Small intestine (tissue), 7 donors: ENCODE measurements at regions not wholly inside any gene's neighbourhood (a gene's known extent, or its start where the extent isn't known, plus 50 kb on each side); places are given as distances from the start of the nearest gene placed in this dataset.
A peak's percentile ranks its signal among the peaks of the same experiment; 100 is the strongest.

Source experiments
- DNase-seq, 2 donors: peaks; one replicate each; pipeline versions ENCODE4 v3.0.0 to v3.0.0-alpha.2; 2013
- FAIRE-seq: peaks from 2 replicates; lab custom pipeline; 2012; peaks lifted over from hg19 to GRCh38; lab: Jason Lieb, UNC
- H3K27ac ChIP-seq, 3 donors: one replicate each; pipeline ENCODE4 v1.5.1; 2013; ENCODE audit warnings: low read length in 2 of 3, mild to moderate bottlenecking in 2 of 3, control low read depth in 1 of 3, inconsistent platforms in 1 of 3, low read depth in 1 of 3, moderate library complexity in 1 of 3
- H3K27me3 ChIP-seq, 3 donors: one replicate each; pipeline ENCODE4 v1.6.1; 2013; ENCODE audit warnings: low read length in 3 of 3, inconsistent platforms in 1 of 3; ENCODE audit not compliant: control insufficient read depth in 3 of 3, insufficient read depth in 3 of 3
- H3K36me3 ChIP-seq, 3 donors: one replicate each; pipeline ENCODE4 v1.6.1; 2013; ENCODE audit warnings: low read length in 3 of 3, inconsistent platforms in 1 of 3, low read depth in 1 of 3, mild to moderate bottlenecking in 1 of 3, moderate library complexity in 1 of 3; ENCODE audit not compliant: control insufficient read depth in 3 of 3, insufficient read depth in 2 of 3
- H3K4me1 ChIP-seq, 3 donors: one replicate each; pipeline ENCODE4 v1.6.1; 2013; ENCODE audit warnings: low read length in 2 of 3, inconsistent platforms in 1 of 3, low read depth in 1 of 3, mild to moderate bottlenecking in 1 of 3, moderate library complexity in 1 of 3; ENCODE audit not compliant: control insufficient read depth in 3 of 3, insufficient read depth in 2 of 3
- H3K4me3 ChIP-seq, 3 donors: one replicate each; pipeline ENCODE4 v1.5.1; 2013; ENCODE audit warnings: low read length in 3 of 3, control low read depth in 1 of 3, inconsistent platforms in 1 of 3, low read depth in 1 of 3, mild to moderate bottlenecking in 1 of 3, moderate library complexity in 1 of 3
- H3K9me3 ChIP-seq, 2 donors: one replicate each; pipeline ENCODE4 v1.6.1; 2013; ENCODE audit warnings: low read depth in 1 of 2, low read length in 1 of 2; ENCODE audit not compliant: control insufficient read depth in 2 of 2, insufficient read depth in 1 of 2
- WGBS, 3 donors: extraction: QIAGEN DNeasy Blood & Tissue Kit; methylation state at CpG; one replicate each; pipeline ENCODE4 v1.1.7; 2013; 5-methylcytosine and 5-hydroxymethylcytosine counted together
- donor health status: healthy with polysubstance abuse.
- donor health status: control.
- donor health status: control.
- donor health status: Bipolar disorder and iron deficiency.
- donor health status: healthy.

DNA sequence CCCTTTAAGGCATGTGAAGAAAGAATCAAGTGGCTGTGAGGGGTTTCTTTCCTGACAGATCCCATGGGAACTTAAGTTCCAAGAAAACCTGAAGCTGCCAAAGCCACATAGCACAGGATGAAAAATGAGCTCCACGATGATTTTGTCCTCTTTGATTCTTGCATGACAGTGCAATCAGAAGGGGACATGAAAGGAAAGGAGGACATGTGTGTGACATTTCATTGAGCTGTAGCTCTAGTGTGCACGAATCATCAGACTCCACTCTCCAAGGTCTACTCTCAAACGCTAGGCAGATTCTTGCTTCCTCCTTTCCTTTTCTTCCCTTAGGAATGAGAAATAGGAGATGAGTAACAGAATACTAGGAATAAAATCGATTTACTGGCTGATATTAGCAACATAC lies 142.0 kb downstream of the ZNF608 start:
- Histone ChIP-seq H3K27me3 (no peaks in the 10 kb centered on the region), H3K4me3 (no peak overlapping the region), H3K27ac (no peak overlapping the region), H3K36me3 (no peaks in the 10 kb centered on the region), H3K4me1 (peaks cover 0 to 14% (median 0%) of the 10 kb centered on the region in 3 donors), H3K9me3 (no peaks in the 10 kb centered on the region)
- no peak for DNase-seq
- 67 to 76% (median 73%) methylated on average over 4 of the region's 4 CpGs for WGBS, 3 donors
- FAIRE-seq, result no peak

DNA sequence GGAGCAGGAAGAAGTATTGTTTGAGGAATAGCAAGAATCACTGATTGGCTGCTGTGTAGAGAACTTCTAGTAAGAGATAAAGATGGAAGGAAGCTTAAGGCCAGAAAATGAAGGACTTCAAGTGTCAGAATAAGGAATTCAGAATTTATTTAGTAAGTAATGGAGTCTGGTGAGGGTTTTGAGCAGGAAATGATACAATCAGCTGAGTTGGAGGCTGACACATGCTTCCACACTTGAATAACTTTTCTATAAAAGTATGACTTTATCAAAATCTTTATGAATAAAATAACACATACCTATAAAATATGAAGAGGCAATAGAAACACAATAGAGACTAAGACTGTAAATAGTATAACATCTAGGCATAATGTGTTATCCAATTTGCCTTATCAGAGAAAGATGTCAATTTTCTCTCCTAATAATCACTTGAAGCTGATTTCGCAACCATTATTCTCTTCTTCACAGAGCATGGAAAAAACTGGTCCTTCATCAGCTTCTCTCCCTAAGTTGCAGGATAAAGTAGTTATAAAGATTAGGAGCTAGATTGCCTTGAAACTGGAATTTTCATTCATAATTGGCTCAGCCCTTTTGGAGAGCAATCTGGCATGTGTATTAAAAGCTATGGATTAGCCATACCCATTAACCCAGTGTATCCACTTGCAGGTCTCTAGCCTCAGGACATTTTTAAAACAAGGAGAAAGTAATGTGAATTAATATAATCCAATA lies 143.4 kb downstream of the ZNF608 start:
- 90 to 100% (median 97%) methylated on average over 1 of the region's 1 CpG for WGBS, 3 donors

DNA sequence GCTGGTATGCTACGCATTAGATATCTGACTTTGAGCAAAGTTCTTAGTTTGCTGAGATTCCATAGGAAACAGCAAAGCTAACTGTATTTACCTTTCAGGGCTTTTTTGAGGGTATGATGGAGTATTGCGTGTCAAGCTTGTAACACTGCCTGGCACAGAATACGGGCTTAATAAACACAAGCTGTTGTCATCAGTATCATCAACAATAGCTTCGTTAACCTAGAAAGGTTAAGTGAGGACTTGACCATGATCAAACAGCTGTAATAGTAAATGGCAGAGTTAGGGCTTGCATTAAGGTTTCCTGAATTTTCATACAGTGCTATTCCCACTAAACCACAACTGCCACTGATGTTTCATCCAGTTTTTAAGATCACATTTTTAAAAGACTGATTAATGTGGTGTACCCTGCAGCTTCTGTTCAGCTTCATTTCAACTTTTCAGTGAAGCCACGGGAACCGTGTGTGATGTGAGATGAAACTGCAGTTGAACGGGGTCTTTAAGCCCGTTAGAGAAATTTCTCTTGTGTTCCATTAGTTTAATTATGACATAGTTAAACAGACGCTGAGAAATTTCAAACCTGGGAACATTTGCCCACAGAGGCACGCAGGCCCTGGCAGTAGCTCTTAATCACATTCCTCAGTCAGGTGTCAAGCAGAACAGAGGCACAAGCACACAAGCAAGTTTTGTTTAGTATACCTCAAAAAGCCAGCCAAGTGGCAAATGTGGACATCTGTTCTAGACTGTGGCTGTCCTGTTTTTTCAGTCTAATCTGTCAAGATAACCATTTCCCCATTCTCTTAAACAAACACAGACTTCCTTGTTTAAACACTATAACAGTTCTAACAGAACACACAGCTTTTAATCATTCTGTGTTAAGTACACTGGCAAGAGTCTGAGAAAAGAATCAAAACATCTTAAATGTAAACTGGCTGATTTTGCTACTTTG lies 147.1 kb downstream of the ZNF608 start:
- no peaks in the 10 kb centered on the region for H3K36me3 ChIP-seq
- no peaks in the 10 kb centered on the region for H3K9me3 ChIP-seq
- no peak for FAIRE-seq
- peak; percentile 27 to 52 for DNase-seq
- peaks cover 0 to 22% (median 0%) of the 10 kb centered on the region in 3 donors for H3K4me1 ChIP-seq
- no peaks in the 10 kb centered on the region for H3K27me3 ChIP-seq
- H3K27ac ChIP-seq, result no peak overlapping the region
- WGBS, 3 donors, result 30 to 37% (median 31%) methylated on average over 10 of the region's 10 CpGs
- no peak overlapping the region for H3K4me3 ChIP-seq

More for the DNA sequence above, 143.4 kb downstream of the ZNF608 start:
- no peaks in the 10 kb centered on the region for H3K9me3 ChIP-seq
- H3K4me1 ChIP-seq, result peaks cover 0 to 20% (median 0%) of the 10 kb centered on the region in 3 donors
- DNase-seq (no peak), FAIRE-seq (no peak)
- no peak overlapping the region for H3K4me3 ChIP-seq
- no peaks in the 10 kb centered on the region for H3K36me3 ChIP-seq
- no peak overlapping the region for H3K27ac ChIP-seq
- H3K27me3 ChIP-seq, result no peaks in the 10 kb centered on the region

DNA sequence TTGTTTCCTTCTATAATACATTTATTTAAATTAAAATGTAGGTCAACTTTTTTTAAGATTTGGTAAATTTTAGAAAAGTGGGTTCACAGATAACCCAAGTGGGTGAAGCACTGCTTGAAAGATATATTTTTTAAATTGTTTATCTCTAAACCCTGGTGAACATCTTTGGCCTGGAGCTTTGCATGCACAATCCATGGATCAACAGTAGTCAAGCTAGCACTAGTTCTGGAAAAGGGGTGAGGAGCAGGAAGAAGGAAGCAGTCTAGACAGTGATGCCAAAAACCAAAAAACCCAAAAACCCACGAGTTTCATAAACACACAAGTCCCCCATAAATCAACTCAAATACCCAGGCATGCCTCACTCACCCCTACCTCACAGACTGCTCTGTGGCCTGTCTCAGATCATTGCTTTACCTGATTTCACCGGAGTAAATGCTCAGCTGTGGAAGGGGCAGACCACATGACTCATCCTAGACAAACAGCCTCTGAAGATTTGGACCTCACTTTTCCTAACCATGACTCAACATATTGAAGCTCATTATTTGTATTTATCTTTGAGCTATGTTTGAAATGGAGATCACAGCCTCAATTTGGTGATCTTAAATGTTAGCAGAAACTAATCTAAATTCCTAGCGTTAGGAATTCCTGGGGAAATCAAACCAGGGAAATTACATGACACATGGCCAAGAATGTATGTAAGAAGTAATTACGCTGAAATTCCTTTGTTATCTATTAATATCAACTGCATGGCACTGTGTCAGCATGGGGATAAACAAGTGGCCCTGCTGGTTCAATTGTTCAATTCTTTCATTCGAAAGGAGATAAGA lies 149.6 kb downstream of the ZNF608 start:
- H3K27me3 ChIP-seq, result no peaks in the 10 kb centered on the region
- FAIRE-seq, result no peak
- 25 to 49% (median 43%) methylated on average over 5 of the region's 5 CpGs for WGBS, 3 donors
- no peak overlapping the region for H3K4me3 ChIP-seq
- peaks cover 0 to 22% (median 0%) of the 10 kb centered on the region in 3 donors for H3K4me1 ChIP-seq
- H3K27ac ChIP-seq, result no peak overlapping the region
- H3K9me3 ChIP-seq, result no peaks in the 10 kb centered on the region
- H3K36me3 ChIP-seq, result no peaks in the 10 kb centered on the region
- DNase-seq, result peak; percentile 31 to 53

DNA sequence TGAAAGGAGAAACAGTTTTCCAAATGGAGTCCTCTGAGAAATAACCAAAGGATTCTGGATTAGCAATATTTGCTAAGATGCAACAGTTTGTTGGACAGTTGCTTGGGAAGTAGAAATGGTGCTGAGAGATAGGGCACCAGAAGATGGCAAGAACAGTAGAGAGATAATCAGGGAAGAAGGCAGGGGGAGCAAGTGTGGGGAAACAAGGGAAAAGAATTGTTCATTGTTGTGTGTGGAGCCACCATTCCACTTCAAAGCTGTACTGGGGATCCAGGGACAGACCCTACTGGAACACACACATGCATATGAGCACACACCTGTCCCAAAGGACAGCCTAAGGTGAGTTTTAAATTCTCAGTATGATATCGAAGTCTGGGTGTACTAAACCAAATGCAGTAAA lies 152.5 kb downstream of the ZNF608 start:
- no peaks in the 10 kb centered on the region for H3K27me3 ChIP-seq
- H3K4me3 ChIP-seq, result no peak overlapping the region
- no peaks in the 10 kb centered on the region for H3K36me3 ChIP-seq
- FAIRE-seq (no peak), DNase-seq (no peak)
- H3K9me3 ChIP-seq, result no peaks in the 10 kb centered on the region
- 23 to 73% (median 44%) methylated on average over 1 of the region's 1 CpG for WGBS, 3 donors
- H3K4me1 ChIP-seq, result peaks cover 0 to 10% (median 0%) of the 10 kb centered on the region in 3 donors
- no peak overlapping the region for H3K27ac ChIP-seq

DNA sequence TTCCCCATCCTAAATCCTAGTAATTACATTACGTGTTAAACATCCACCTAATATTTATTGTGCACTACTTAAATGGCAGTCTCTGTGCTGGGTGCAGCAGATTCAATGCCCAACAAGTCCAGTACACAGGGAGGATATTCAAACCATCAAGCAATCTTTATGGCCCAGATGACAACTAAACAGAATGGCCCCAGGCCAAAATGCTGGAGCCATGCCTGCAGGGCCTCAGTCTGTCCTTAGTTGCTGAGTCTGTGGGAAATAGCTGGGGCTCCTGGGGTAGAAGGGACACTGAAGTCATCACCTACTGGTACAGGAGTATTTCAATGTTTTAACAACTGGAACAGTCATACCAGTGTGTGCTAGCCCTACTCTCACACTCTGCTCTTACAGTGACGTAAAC lies 153.5 kb downstream of the ZNF608 start:
- H3K4me1 ChIP-seq, result peaks cover 0 to 9% (median 0%) of the 10 kb centered on the region in 3 donors
- FAIRE-seq (no peak), DNase-seq (no peak)
- no peaks in the 10 kb centered on the region for H3K9me3 ChIP-seq
- H3K27ac ChIP-seq, result no peak overlapping the region
- no peaks in the 10 kb centered on the region for H3K27me3 ChIP-seq
- no peak overlapping the region for H3K4me3 ChIP-seq
- no peaks in the 10 kb centered on the region for H3K36me3 ChIP-seq
- 97 to 100% (median 98%) methylated on average over 2 of the region's 2 CpGs for WGBS, 3 donors

DNA sequence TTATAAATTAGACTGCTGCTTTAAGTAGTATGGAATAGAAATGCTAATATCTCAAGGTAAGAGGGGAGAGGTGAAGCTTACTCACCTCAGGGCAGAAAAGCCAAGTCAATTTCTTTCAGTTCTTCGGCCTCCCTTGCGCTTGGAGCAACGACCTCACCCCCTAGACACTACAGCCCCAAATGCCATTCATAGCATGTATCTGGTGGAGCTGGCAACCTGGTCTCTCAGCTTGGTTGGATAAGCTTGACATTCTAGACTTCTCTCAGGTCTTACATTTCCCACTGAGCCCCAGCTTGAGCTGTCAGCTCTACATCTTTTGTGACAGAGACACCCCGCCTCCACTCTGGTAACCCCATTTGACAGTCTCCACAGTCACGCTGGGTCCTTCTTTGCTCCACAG lies 154.9 kb downstream of the ZNF608 start:
- H3K4me3 ChIP-seq, result no peak overlapping the region
- H3K9me3 ChIP-seq, result no peaks in the 10 kb centered on the region
- peaks cover 0 to under 1% (median 0%) of the 10 kb centered on the region in 3 donors for H3K4me1 ChIP-seq
- H3K27ac ChIP-seq, result no peak overlapping the region
- FAIRE-seq (no peak), DNase-seq (no peak)
- H3K36me3 ChIP-seq, result no peaks in the 10 kb centered on the region
- no peaks in the 10 kb centered on the region for H3K27me3 ChIP-seq
- WGBS, 3 donors, result 94 to 95% (median 95%) methylated on average over 5 of the region's 5 CpGs

DNA sequence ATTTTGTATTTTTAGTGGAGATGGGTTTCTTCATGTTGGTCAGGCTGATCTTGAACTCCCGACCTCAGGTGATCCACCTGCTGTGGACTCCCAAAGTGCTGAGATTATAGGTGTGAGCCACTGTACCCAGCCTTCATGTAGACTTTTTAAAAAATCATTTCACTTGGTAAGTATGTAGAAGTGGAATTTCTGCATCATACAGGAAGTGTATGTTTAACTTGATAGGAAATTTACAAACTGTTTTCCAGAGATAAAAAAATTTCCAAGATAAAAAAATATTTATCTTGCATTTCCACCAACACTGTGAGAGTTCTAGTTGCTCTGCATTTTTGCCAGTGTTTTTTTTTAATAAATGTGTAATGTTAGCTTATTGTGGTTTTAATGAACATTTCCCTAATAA lies 155.8 kb downstream of the ZNF608 start:
- Histone ChIP-seq H3K4me1 (no peaks in the 10 kb centered on the region), H3K36me3 (no peaks in the 10 kb centered on the region), H3K27ac (no peak overlapping the region), H3K4me3 (no peak overlapping the region), H3K27me3 (no peaks in the 10 kb centered on the region), H3K9me3 (peaks cover 0 to under 1% of the 10 kb centered on the region in 2 donors)
- WGBS, 3 donors, result 84 to 96% (median 85%) methylated on average over 1 of the region's 1 CpG
- FAIRE-seq (no peak), DNase-seq (no peak)
